ENCODE measurements at regions not wholly inside any gene's neighbourhood (a gene's known extent, or its start where the extent isn't known, plus 50 kb on each side); places are given as distances from the start of the nearest gene placed in this dataset.

DNA sequence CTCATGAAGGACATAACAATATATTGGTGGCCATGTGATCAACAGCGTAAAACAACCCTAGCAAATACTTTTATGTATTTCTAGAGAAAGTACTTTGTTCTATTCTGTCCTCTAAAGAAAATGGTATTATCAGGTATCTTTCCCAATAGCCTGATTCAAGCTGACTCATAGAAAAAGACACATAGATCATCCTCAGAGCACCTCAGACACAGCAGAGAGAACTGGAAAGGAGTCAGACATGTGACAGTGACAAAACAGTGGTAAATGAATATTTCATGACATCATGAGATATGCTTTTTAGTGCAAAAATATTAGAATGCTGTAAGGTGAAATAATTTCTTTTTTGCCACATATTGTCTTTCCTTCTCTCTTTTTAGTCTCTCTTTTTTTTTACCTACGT lies 1355.0 kb upstream of the MAP3K7 start:
- DNase-seq (ENCODE audit: low spot score) = no peak
- TF ChIP-seq CTCF (IDR thresholded peaks at IDR 0.05; ENCODE audit: extremely low read depth, missing control alignments) = no peak

GRCh38 chr6:91940801-91941200 lies 1353.9 kb upstream of the MAP3K7 start:
- no peak for DNase-seq (ENCODE audit: low spot score)
- no peak for TF ChIP-seq CTCF (IDR thresholded peaks at IDR 0.05; ENCODE audit: extremely low read depth, missing control alignments)

GRCh38 chr6:91926827-91927226 lies 1340.0 kb upstream of the MAP3K7 start:
- no peak for DNase-seq (ENCODE audit: low spot score)
- no peak for TF ChIP-seq CTCF (IDR thresholded peaks at IDR 0.05; ENCODE audit: extremely low read depth, missing control alignments)

GRCh38 chr6:91926361-91926760 lies 1339.5 kb upstream of the MAP3K7 start:
- no peak for DNase-seq (ENCODE audit: low spot score)
- TF ChIP-seq CTCF (IDR thresholded peaks at IDR 0.05; ENCODE audit: extremely low read depth, missing control alignments) = no peak

- TF ChIP-seq CTCF (IDR thresholded peaks at IDR 0.05; ENCODE audit: extremely low read depth, missing control alignments) = no peak
- DNase-seq (ENCODE audit: low spot score) = no peak
These were observed 1325.1 kb upstream of the MAP3K7 start for GRCh38 chr6:91911945-91912344.

DNA sequence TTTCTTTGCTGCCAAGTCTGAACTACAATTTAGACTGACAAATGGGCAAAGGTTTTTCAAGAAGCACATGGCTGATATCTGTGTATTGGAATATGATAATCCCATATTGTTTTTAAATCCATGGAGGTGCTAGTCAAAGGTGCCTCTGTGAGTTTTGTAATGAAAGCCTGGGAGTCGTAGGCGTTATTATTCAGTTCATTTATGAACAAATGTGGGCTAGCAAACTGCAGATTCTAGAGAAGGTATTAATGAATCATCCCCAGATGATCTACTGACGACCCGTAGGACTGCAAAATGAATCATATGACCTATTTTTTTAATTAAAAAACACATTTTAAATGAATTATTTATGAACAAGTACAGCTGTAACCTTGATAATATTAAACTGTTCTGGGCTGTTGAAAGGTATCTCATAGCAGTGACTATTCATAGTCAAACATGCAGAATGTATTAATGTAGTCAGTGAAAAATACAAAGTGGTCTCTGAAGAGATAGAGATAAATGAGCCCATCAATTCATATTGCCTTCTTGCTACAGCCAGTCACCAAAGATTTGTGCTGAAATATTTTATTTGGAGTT lies 1317.8 kb upstream of the MAP3K7 start:
- TF ChIP-seq CTCF (IDR thresholded peaks at IDR 0.05; ENCODE audit: extremely low read depth, missing control alignments) = no peak
- no peak for DNase-seq (ENCODE audit: low spot score)

- no peak for TF ChIP-seq CTCF (IDR thresholded peaks at IDR 0.05; ENCODE audit: extremely low read depth, missing control alignments)
- no peak for DNase-seq (ENCODE audit: low spot score)
These were observed 1308.9 kb upstream of the MAP3K7 start for GRCh38 chr6:91895599-91896285.

All from GM20000 (cell line).